Upper lobe of left lung (tissue), 4 donors: ENCODE measurements at regions not wholly inside any gene's neighbourhood (a gene's known extent, or its start where the extent isn't known, plus 50 kb on each side); places are given as distances from the start of the nearest gene placed in this dataset.

Experiments used
- EP300 ChIP-seq, 4 donors: sonication (generic); formaldehyde crosslinking; IDR thresholded peaks; one replicate each; pipeline ENCODE4 v1.5.1; 2017; ENCODE audit warnings: antibody characterized with exemption in 4 of 4, control low read depth in 2 of 4
- POLR2A ChIP-seq, 4 donors: fragments of 450-650 bp; IDR thresholded peaks; one replicate each; pipeline ENCODE4 v1.5.1; 2016 to 2017; ENCODE audit warnings: antibody characterized with exemption in 4 of 4, mild to moderate bottlenecking in 2 of 4
- POLR2AphosphoS5 ChIP-seq, 2 donors: sonication (generic); formaldehyde crosslinking; IDR thresholded peaks; one replicate each; pipeline ENCODE4 v1.5.1; 2017; ENCODE audit warnings: antibody characterized with exemption in 2 of 2
- TF ChIP-seq, protein P1 (sequence below), 6 experiments: fragments of 450-650 bp in 4 of 6; fragments of 200-600 bp in 2 of 6; sonication (generic) in 2 of 6; IDR thresholded peaks; one replicate each; pipeline ENCODE4 v1.5.1; 2016 to 2019; ENCODE audit warnings: antibody characterized with exemption in 6 of 6

DNA sequence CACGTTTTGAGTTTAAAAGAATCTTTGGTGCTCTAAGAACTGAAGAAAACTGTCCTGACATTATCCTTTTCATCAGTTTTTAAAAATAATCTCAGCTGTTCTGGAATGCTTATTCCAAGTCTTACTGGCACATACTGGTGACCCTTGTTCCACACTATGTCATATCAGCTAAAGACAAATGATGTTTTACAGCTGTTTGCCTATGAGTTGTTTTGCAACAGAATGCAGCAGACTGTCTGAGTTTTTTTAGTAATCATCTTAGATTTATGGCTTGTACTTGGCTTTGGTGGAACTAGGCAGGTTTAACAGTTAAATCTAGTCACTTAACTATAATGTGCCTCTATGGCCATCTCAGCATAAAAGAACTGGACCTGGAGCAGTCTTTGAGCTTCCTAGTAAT, 91.6 kb upstream of the GRIN2B start:
- TF ChIP-seq, protein P1, sequence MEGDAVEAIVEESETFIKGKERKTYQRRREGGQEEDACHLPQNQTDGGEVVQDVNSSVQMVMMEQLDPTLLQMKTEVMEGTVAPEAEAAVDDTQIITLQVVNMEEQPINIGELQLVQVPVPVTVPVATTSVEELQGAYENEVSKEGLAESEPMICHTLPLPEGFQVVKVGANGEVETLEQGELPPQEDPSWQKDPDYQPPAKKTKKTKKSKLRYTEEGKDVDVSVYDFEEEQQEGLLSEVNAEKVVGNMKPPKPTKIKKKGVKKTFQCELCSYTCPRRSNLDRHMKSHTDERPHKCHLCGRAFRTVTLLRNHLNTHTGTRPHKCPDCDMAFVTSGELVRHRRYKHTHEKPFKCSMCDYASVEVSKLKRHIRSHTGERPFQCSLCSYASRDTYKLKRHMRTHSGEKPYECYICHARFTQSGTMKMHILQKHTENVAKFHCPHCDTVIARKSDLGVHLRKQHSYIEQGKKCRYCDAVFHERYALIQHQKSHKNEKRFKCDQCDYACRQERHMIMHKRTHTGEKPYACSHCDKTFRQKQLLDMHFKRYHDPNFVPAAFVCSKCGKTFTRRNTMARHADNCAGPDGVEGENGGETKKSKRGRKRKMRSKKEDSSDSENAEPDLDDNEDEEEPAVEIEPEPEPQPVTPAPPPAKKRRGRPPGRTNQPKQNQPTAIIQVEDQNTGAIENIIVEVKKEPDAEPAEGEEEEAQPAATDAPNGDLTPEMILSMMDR (IDR thresholded peaks at IDR 0.05) = no peak
- TF ChIP-seq POLR2A (IDR thresholded peaks at IDR 0.05) (no peak), EP300 (IDR thresholded peaks at IDR 0.05) (no peak), POLR2AphosphoS5 (IDR thresholded peaks at IDR 0.05) (no peak)
